GM12878 (cell line): ENCODE measurements at regions not wholly inside any gene's neighbourhood (a gene's known extent, or its start where the extent isn't known, plus 50 kb on each side); places are given as distances from the start of the nearest gene placed in this dataset.

Experiments
- ATAC-seq: fragments of 200-7000 bp; cut with Tn5 transposase; 3 replicates; pipeline ENCODE4 v1.9.1; 2020; ENCODE audit warnings: mild to moderate bottlenecking, moderate library complexity
- BruUV-seq: library from RNA; stranded (reverse); fragments of 400-500 nt; replicated peaks from 2 replicates; lab custom pipeline; 2021; lab: Mats Ljungman, UMichigan
- CTCF ChIA-PET: fragments of 300-600 bp; sonication (Branson Sonifier 250); formaldehyde crosslinking; extraction: SDS; loops from one replicate; lab custom pipeline; 2021; ENCODE audit warnings: inconsistent platforms; lab: Yijun Ruan, JAX
- POLR2A ChIA-PET: fragments of 350-600 bp; formaldehyde crosslinking; extraction: SDS; loops from one replicate; lab custom pipeline; 2021; ENCODE audit warnings: inconsistent platforms; lab: Charles Lee
- RAD21 ChIA-PET: fragments of 300-600 bp; sonication (Branson Sonifier 250); formaldehyde crosslinking; loops from one replicate; lab custom pipeline; 2023; ENCODE audit warnings: antibody characterized with exemption; ENCODE audit not compliant: unreplicated experiment; lab: Charles Lee
- SMC1A ChIA-PET: fragments of 300-600 bp; sonication (Branson Sonifier 250); formaldehyde crosslinking; loops from one replicate; lab custom pipeline; 2023; ENCODE audit not compliant: unreplicated experiment, uncharacterized antibody; lab: Charles Lee
- DNase-seq: peaks from one replicate; pipeline ENCODE4 v3.0.0-alpha.2; 2011; ENCODE audit warnings: low read depth, low spot score
- FAIRE-seq: peaks from 3 replicates; lab custom pipeline; 2011; peaks lifted over from hg19 to GRCh38; lab: Jason Lieb, UNC
- H2AFZ ChIP-seq: 2 replicates; pipeline ENCODE4 v1.6.0; 2011; ENCODE audit warnings: low read depth, low read length, control low read depth; ENCODE audit not compliant: control insufficient read depth
- H3K27ac ChIP-seq: 2 replicates; pipeline ENCODE4 v1.5.1; 2011; ENCODE audit warnings: control low read depth; ENCODE audit not compliant: control insufficient read depth, insufficient read depth
- H3K27me3 ChIP-seq, 2 experiments: replicated peaks in 1 of 2; 2 replicates each; pipeline versions ENCODE4 v1.6.0 to v1.6.1; 2011; ENCODE audit warnings: low read length in 1 of 2; ENCODE audit not compliant: control insufficient read depth in 2 of 2, insufficient read depth in 2 of 2
- H3K36me3 ChIP-seq, 2 experiments: 2 replicates each; pipeline ENCODE4 v1.5.1; 2011; ENCODE audit warnings: low read length in 1 of 2; ENCODE audit not compliant: control insufficient read depth in 2 of 2, insufficient read depth in 2 of 2
- H3K4me1 ChIP-seq: 2 replicates; pipeline ENCODE4 v1.6.1; 2011; ENCODE audit warnings: mild to moderate bottlenecking, low read length, moderate library complexity, mixed read lengths; ENCODE audit not compliant: control insufficient read depth, insufficient read depth
- H3K4me2 ChIP-seq: 2 replicates; pipeline ENCODE4 v1.6.0; 2011; ENCODE audit warnings: control low read depth; ENCODE audit not compliant: control insufficient read depth, insufficient read depth
- H3K4me3 ChIP-seq: fragments of 200-600 bp; sonication (generic); 2 replicates; pipeline ENCODE4 v1.5.1; 2016
- H3K79me2 ChIP-seq: 2 replicates; pipeline ENCODE4 v1.6.0; 2011; ENCODE audit warnings: low read length; ENCODE audit not compliant: control insufficient read depth, insufficient read depth
- H3K9ac ChIP-seq: 2 replicates; pipeline ENCODE4 v1.8.0; 2011; ENCODE audit warnings: low read length, control low read depth, mixed read lengths; ENCODE audit not compliant: control insufficient read depth, insufficient read depth
- H3K9me3 ChIP-seq: replicated peaks from 3 replicates; pipeline ENCODE4 v1.5.1; 2011; ENCODE audit warnings: mild to moderate bottlenecking, low read length; ENCODE audit not compliant: control insufficient read depth, insufficient read depth
- H4K20me1 ChIP-seq: 2 replicates; pipeline ENCODE4 v1.6.0; 2011; ENCODE audit not compliant: control insufficient read depth, insufficient read depth
- NFYB ChIP-seq: IDR thresholded peaks from 2 replicates; pipeline ENCODE4 v1.6.1; 2011; ENCODE audit warnings: low read depth, mild to moderate bottlenecking, low read length, improper control_type of control experiment, moderate library complexity; ENCODE audit not compliant: insufficient read depth
- PRDM15 ChIP-seq: fragments of 450-650 bp; formaldehyde crosslinking; IDR thresholded peaks from 2 replicates; pipeline ENCODE4 v1.4.0; 2020; ENCODE audit warnings: mild to moderate bottlenecking, moderate library complexity
- WGBS: methylation state at CpG from one replicate; pipeline ENCODE4 v1.1.6; 2016; ENCODE audit warnings: low lambda C conversion rate; ENCODE audit not compliant: insufficient replicate concordance, insufficient coverage; ENCODE audit errors: missing lambda C conversion rate; 5-methylcytosine and 5-hydroxymethylcytosine counted together
- in situ Hi-C: fragments of 300-500 bp; cut with MboI; formaldehyde crosslinking; loops from 9 replicates; pipeline ENCODE4 v1.14.3; 2018; ENCODE audit warnings: mixed read lengths
- intact Hi-C: fragments of 100-400 bp; cut with micrococcal nuclease; formaldehyde crosslinking; loops from one replicate; pipeline ENCODE4 v1.14.2; 2022; ENCODE audit not compliant: unreplicated experiment
- TF ChIP-seq, protein P1 (sequence below), 3 experiments: IDR thresholded peaks in 2 of 3; conservative IDR thresholded peaks in 1 of 3; 2 replicates each; pipeline ENCODE4 v1.5.1; 2011; ENCODE audit warnings: low read depth in 3 of 3, low read length in 3 of 3, mild to moderate bottlenecking in 3 of 3, control low read depth in 2 of 3, moderate library complexity in 2 of 3, inconsistent platforms in 1 of 3, mixed read lengths in 1 of 3; ENCODE audit not compliant: control insufficient read depth in 2 of 3, insufficient read depth in 1 of 3; ENCODE audit errors: extremely low read depth in 1 of 3
- TF ChIP-seq, protein P2 (sequence below): IDR thresholded peaks from 2 replicates; pipeline ENCODE4 v1.6.1; 2012; ENCODE audit warnings: mild to moderate bottlenecking, low read depth, low read length

DNA sequence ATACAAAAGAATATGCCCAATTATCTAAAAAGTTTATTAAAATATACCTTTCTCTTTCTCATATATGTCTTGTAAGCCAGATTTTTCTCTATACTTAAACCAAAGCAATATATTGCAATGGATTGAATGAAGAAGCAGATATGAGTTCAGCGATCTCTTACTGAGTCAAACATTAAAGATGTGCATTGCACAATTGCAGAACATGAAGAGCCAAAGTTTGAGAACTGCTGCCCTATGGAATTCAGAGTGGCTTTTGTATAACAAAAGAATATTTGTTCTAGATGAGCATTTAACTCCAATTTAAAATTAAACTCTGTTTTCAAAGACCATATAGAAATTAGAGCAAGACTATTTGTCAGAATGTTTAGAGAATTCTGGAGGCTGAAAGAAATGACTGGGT lies 519.0 kb upstream of the DAB2 start:
- no peak overlapping the region for H3K4me2 ChIP-seq
- H3K79me2 ChIP-seq = no peaks in the 10 kb centered on the region
- BruUV-seq = no TSS peak
- no peak overlapping the region for H3K27ac ChIP-seq
- no peaks in the 10 kb centered on the region for H4K20me1 ChIP-seq
- ChIA-PET CTCF (no interaction called here), SMC1A (no interaction called here), RAD21 (no interaction called here), POLR2A (no interaction called here)
- 75% methylated on average over 1 of the region's 1 CpG for WGBS
- H3K9ac ChIP-seq = no peak overlapping the region
- no peak for DNase-seq
- ATAC-seq = no peak
- no peak for FAIRE-seq
- H3K36me3 ChIP-seq = no peaks in the 10 kb centered on the region
- H3K27me3 ChIP-seq = no peaks in the 10 kb centered on the region
- in situ Hi-C loops = loop anchor here (10.0 kb wide), 1 partner anchor 359 kb away; no protein-coding TSS in a partner anchor
- TF ChIP-seq PRDM15 (CRISPR knock-in tag) (no peak), NFYB (no peak)
- TF ChIP-seq, protein P1, sequence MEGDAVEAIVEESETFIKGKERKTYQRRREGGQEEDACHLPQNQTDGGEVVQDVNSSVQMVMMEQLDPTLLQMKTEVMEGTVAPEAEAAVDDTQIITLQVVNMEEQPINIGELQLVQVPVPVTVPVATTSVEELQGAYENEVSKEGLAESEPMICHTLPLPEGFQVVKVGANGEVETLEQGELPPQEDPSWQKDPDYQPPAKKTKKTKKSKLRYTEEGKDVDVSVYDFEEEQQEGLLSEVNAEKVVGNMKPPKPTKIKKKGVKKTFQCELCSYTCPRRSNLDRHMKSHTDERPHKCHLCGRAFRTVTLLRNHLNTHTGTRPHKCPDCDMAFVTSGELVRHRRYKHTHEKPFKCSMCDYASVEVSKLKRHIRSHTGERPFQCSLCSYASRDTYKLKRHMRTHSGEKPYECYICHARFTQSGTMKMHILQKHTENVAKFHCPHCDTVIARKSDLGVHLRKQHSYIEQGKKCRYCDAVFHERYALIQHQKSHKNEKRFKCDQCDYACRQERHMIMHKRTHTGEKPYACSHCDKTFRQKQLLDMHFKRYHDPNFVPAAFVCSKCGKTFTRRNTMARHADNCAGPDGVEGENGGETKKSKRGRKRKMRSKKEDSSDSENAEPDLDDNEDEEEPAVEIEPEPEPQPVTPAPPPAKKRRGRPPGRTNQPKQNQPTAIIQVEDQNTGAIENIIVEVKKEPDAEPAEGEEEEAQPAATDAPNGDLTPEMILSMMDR (IDR thresholded peaks at IDR 0.05 in 2 of 3, conservative IDR thresholded peaks at IDR 0.05 in 1 of 3; ENCODE audit: control insufficient read depth in 2 of 3, extremely low read depth in 1 of 3, insufficient read depth in 1 of 3, low read depth in 3 of 3, low read length in 3 of 3) = no peak
- TF ChIP-seq, protein P2, sequence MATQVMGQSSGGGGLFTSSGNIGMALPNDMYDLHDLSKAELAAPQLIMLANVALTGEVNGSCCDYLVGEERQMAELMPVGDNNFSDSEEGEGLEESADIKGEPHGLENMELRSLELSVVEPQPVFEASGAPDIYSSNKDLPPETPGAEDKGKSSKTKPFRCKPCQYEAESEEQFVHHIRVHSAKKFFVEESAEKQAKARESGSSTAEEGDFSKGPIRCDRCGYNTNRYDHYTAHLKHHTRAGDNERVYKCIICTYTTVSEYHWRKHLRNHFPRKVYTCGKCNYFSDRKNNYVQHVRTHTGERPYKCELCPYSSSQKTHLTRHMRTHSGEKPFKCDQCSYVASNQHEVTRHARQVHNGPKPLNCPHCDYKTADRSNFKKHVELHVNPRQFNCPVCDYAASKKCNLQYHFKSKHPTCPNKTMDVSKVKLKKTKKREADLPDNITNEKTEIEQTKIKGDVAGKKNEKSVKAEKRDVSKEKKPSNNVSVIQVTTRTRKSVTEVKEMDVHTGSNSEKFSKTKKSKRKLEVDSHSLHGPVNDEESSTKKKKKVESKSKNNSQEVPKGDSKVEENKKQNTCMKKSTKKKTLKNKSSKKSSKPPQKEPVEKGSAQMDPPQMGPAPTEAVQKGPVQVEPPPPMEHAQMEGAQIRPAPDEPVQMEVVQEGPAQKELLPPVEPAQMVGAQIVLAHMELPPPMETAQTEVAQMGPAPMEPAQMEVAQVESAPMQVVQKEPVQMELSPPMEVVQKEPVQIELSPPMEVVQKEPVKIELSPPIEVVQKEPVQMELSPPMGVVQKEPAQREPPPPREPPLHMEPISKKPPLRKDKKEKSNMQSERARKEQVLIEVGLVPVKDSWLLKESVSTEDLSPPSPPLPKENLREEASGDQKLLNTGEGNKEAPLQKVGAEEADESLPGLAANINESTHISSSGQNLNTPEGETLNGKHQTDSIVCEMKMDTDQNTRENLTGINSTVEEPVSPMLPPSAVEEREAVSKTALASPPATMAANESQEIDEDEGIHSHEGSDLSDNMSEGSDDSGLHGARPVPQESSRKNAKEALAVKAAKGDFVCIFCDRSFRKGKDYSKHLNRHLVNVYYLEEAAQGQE = no peak
- H3K4me3 ChIP-seq = no peak overlapping the region
- intact Hi-C loops = loop anchor here (10.0 kb wide), 1 partner anchor 229 kb away; no protein-coding TSS in a partner anchor
- no peaks in the 10 kb centered on the region for H3K4me1 ChIP-seq
- no peak overlapping the region for H2AFZ ChIP-seq
- no peaks in the 10 kb centered on the region for H3K9me3 ChIP-seq
